Tibial artery (tissue), 4 donors: ENCODE measurements at regions not wholly inside any gene's neighbourhood (a gene's known extent, or its start where the extent isn't known, plus 50 kb on each side); places are given as distances from the start of the nearest gene placed in this dataset.

ENCODE experiments used
- DNase-seq, 2 donors: peaks; one replicate each; pipeline ENCODE4 v3.0.0-alpha.2; 2019
- H3K27ac ChIP-seq, 2 donors: fragments of 200-600 bp; sonication (generic) in 1 of 2; 1 replicate in 1 of 2; 2 replicates in 1 of 2; pipeline ENCODE4 v1.5.1; 2018 to 2019; ENCODE audit warnings: mild to moderate bottlenecking in 1 of 2
- H3K27me3 ChIP-seq, 2 donors: fragments of 200-600 bp; sonication (generic) in 1 of 2; one replicate each; pipeline versions ENCODE4 v1.5.1 to v1.6.0; 2016 to 2019
- H3K36me3 ChIP-seq, 3 donors: fragments of 200-600 bp; sonication (generic) in 2 of 3; one replicate each; pipeline ENCODE4 v1.5.1; 2016 to 2019; ENCODE audit warnings: mild to moderate bottlenecking in 2 of 3
- H3K4me1 ChIP-seq, 4 donors: fragments of 200-600 bp; sonication (generic) in 2 of 4; 1 replicate in 3 of 4; 2 replicates in 1 of 4; pipeline ENCODE4 v1.5.1; 2016 to 2019
- H3K4me3 ChIP-seq, 2 donors: fragments of 200-600 bp; sonication (generic) in 1 of 2; 1 replicate in 1 of 2; 2 replicates in 1 of 2; pipeline ENCODE4 v1.5.1; 2018 to 2019; ENCODE audit warnings: mild to moderate bottlenecking in 2 of 2
- H3K9me3 ChIP-seq, 3 donors: fragments of 200-600 bp; sonication (generic) in 1 of 3; one replicate each; pipeline ENCODE4 v1.5.1; 2016 to 2019
- intact Hi-C: fragments of 100-400 bp; cut with DNase I; formaldehyde crosslinking; loops from one replicate; pipeline ENCODE4 v1.15.0; 2023; ENCODE audit warnings: low total_unique reads
- TF ChIP-seq, protein P1 (sequence below), 2 experiments: fragments of 200-600 bp in 1 of 2; fragments of 450-650 bp in 1 of 2; IDR thresholded peaks; one replicate each; pipeline ENCODE4 v1.5.1; 2017 to 2019; ENCODE audit warnings: antibody characterized with exemption in 2 of 2, mild to moderate bottlenecking in 1 of 2, moderate library complexity in 1 of 2

DNA sequence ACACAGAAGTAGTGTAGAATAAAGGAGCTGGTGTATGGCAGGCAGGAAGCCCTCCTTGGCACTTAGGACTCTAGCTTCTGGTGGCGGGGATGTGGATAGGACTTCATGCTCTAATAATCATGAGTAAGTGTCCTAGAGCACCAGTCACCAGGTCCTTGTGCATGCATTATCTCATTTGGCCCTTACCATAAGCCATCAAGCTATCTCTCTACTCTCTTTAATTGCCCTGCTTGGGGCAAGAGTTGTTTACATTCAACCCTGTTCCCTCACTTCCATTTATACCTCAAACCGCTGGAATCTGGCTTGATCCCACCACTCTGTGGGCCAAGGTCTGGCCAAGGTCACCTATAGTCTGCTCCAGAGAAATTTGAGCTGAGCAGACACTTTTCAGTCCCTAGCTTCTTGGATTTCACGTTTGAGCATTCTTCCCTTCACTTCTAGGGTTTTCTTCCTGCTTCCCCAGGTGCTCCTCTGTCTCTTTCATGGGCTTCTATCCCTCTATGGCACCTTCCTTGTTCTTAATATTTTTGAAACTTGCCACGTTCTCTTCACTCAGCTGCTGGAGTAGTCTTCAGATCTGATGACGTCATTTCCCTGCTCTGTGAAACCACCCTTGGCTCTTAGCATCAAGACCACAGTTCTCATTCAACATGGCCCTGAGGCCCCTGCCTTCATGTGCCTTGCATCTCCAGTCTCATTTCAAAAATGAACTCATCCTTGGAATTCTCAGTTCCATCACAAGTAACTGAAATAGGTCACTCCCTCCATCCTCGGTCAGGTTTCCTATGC lies 94.9 kb upstream of the GATA6 start:
- no peak overlapping the region for H3K27ac ChIP-seq
- H3K4me1 ChIP-seq = no peaks in the 10 kb centered on the region
- intact Hi-C loops = no loop called here
- H3K27me3 ChIP-seq = no peaks in the 10 kb centered on the region
- TF ChIP-seq, protein P1, sequence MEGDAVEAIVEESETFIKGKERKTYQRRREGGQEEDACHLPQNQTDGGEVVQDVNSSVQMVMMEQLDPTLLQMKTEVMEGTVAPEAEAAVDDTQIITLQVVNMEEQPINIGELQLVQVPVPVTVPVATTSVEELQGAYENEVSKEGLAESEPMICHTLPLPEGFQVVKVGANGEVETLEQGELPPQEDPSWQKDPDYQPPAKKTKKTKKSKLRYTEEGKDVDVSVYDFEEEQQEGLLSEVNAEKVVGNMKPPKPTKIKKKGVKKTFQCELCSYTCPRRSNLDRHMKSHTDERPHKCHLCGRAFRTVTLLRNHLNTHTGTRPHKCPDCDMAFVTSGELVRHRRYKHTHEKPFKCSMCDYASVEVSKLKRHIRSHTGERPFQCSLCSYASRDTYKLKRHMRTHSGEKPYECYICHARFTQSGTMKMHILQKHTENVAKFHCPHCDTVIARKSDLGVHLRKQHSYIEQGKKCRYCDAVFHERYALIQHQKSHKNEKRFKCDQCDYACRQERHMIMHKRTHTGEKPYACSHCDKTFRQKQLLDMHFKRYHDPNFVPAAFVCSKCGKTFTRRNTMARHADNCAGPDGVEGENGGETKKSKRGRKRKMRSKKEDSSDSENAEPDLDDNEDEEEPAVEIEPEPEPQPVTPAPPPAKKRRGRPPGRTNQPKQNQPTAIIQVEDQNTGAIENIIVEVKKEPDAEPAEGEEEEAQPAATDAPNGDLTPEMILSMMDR (IDR thresholded peaks at IDR 0.05) = no peak
- DNase-seq = peak in 1 of 2 donors; percentile 13
- no peak overlapping the region for H3K4me3 ChIP-seq
- no peaks in the 10 kb centered on the region for H3K36me3 ChIP-seq
- H3K9me3 ChIP-seq = no peaks in the 10 kb centered on the region

GRCh38 chr18:22080035-22080434 lies 89.4 kb upstream of the GATA6 start:
- Histone ChIP-seq H3K4me1 (no peaks in the 10 kb centered on the region), H3K4me3 (no peak overlapping the region), H3K27me3 (no peaks in the 10 kb centered on the region), H3K36me3 (no peaks in the 10 kb centered on the region), H3K27ac (no peak overlapping the region), H3K9me3 (no peaks in the 10 kb centered on the region)
- TF ChIP-seq, protein P1 (IDR thresholded peaks at IDR 0.05) = no peak
- intact Hi-C loops = no loop called here
- no peak for DNase-seq

GRCh38 chr18:22082408-22082807 lies 87.0 kb upstream of the GATA6 start:
- Histone ChIP-seq H3K36me3 (no peaks in the 10 kb centered on the region), H3K9me3 (no peaks in the 10 kb centered on the region), H3K27ac (no peak overlapping the region), H3K27me3 (no peaks in the 10 kb centered on the region), H3K4me3 (no peak overlapping the region), H3K4me1 (no peaks in the 10 kb centered on the region)
- no peak for DNase-seq
- intact Hi-C loops = no loop called here
- TF ChIP-seq, protein P1 (IDR thresholded peaks at IDR 0.05) = no peak

DNA sequence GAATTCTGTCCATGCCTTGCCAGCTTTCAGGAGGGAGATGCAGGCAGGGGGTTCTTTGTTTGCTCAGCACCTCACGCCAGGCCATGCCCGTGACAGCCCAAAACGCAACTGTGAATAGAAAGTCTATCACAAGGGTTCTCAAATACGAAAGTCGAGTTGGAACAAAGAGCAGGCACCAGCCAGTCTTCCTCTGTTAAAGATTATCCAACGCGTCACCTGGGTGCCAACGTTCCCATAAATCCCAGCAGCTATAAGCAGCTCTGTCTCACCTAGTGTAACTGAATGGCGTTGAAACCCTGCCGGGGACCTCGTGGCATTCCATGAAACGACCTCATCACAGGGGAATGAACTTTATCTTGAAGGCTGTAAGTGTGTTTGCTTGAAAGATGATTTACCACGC lies 84.8 kb upstream of the GATA6 start:
- TF ChIP-seq, protein P1 (IDR thresholded peaks at IDR 0.05) = no peak
- Histone ChIP-seq H3K9me3 (no peaks in the 10 kb centered on the region), H3K27me3 (no peaks in the 10 kb centered on the region), H3K4me3 (no peak overlapping the region), H3K4me1 (no peaks in the 10 kb centered on the region), H3K36me3 (no peaks in the 10 kb centered on the region), H3K27ac (no peak overlapping the region)
- no peak for DNase-seq
- intact Hi-C loops = no loop called here

DNA sequence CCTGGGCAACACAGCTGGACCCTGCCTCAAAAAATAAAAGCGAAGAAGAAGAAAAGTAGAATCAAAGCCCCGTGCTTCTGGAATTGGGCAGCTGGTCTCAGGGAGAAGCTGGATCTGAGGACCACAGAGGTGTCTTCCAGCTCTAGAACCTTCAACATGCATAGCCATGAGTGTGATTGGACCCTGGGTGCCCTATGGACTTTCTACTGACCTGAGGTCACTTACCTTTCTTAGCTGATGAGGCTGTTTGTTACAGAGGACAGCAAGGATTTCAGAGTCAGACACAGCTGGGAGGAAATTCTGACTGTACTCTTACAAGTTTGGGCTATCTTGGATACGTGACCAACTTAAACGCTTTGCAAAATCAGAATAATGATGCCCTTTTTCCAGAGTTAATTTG lies 82.4 kb upstream of the GATA6 start:
- Histone ChIP-seq H3K27me3 (no peaks in the 10 kb centered on the region), H3K4me1 (no peaks in the 10 kb centered on the region), H3K36me3 (no peaks in the 10 kb centered on the region), H3K27ac (no peak overlapping the region), H3K4me3 (no peak overlapping the region), H3K9me3 (no peaks in the 10 kb centered on the region)
- no peak for DNase-seq
- TF ChIP-seq, protein P1 (IDR thresholded peaks at IDR 0.05) = no peak
- intact Hi-C loops = no loop called here
